Mesendoderm (in vitro differentiated cells): ENCODE measurements at regions not wholly inside any gene's neighbourhood (a gene's known extent, or its start where the extent isn't known, plus 50 kb on each side); places are given as distances from the start of the nearest gene placed in this dataset.

Source experiments
- DNase-seq: peaks from one replicate; pipeline ENCODE4 v3.0.0; 2013
- H2AK5ac ChIP-seq: 2 replicates; pipeline ENCODE4 v1.6.1; 2013; ENCODE audit warnings: low read length, inconsistent platforms
- H2BK120ac ChIP-seq: 2 replicates; pipeline ENCODE4 v1.6.1; 2013; ENCODE audit warnings: low read depth, mild to moderate bottlenecking, low read length, moderate library complexity, mixed read lengths
- H2BK15ac ChIP-seq: replicated peaks from 2 replicates; pipeline ENCODE4 v1.6.1; 2013; ENCODE audit warnings: low read depth, mild to moderate bottlenecking, moderate library complexity
- H2BK5ac ChIP-seq: 2 replicates; pipeline ENCODE4 v1.6.1; 2013; ENCODE audit warnings: low read length, inconsistent platforms
- H3K18ac ChIP-seq: 2 replicates; pipeline ENCODE4 v1.6.1; 2013; ENCODE audit warnings: mild to moderate bottlenecking, low read length, mixed read lengths
- H3K23ac ChIP-seq: one replicate; pipeline ENCODE4 v1.6.1; 2013; ENCODE audit warnings: low read length
- H3K27ac ChIP-seq: 2 replicates; pipeline ENCODE4 v1.5.1; 2013; ENCODE audit warnings: low read depth, mild to moderate bottlenecking, inconsistent platforms, low read length, moderate library complexity
- H3K27me3 ChIP-seq: 2 replicates; pipeline ENCODE4 v1.6.1; 2013; ENCODE audit warnings: low read length, control low read depth, mild to moderate bottlenecking, inconsistent platforms; ENCODE audit not compliant: insufficient read depth, poor library complexity
- H3K36me3 ChIP-seq: 2 replicates; pipeline ENCODE4 v1.6.1; 2013; ENCODE audit warnings: low read length, inconsistent platforms; ENCODE audit not compliant: control insufficient read depth, insufficient read depth
- H3K4ac ChIP-seq: one replicate; pipeline ENCODE4 v1.6.1; 2013; ENCODE audit warnings: low read depth, mild to moderate bottlenecking, low read length, moderate library complexity
- H3K4me1 ChIP-seq: 2 replicates; pipeline ENCODE4 v1.6.1; 2013; ENCODE audit warnings: low read depth, low read length, inconsistent platforms; ENCODE audit not compliant: control insufficient read depth
- H3K4me2 ChIP-seq: 2 replicates; pipeline ENCODE4 v1.6.1; 2013; ENCODE audit warnings: low read length
- H3K4me3 ChIP-seq: 2 replicates; pipeline ENCODE4 v1.5.1; 2013; ENCODE audit warnings: mild to moderate bottlenecking, low read length
- H3K56ac ChIP-seq: one replicate; pipeline ENCODE4 v1.6.1; 2013; ENCODE audit warnings: low read length
- H3K79me1 ChIP-seq: 2 replicates; pipeline ENCODE4 v1.6.1; 2013; ENCODE audit warnings: low read length, inconsistent platforms
- H3K79me2 ChIP-seq: 2 replicates; pipeline ENCODE4 v1.6.1; 2013; ENCODE audit warnings: mild to moderate bottlenecking, low read length; ENCODE audit not compliant: control insufficient read depth, insufficient read depth
- H3K9ac ChIP-seq: 2 replicates; pipeline ENCODE4 v1.6.1; 2013; ENCODE audit warnings: low read length, inconsistent platforms
- H4K5ac ChIP-seq: one replicate; pipeline ENCODE4 v1.6.1; 2013; ENCODE audit warnings: low read length
- H4K8ac ChIP-seq: one replicate; pipeline ENCODE4 v1.6.1; 2013; ENCODE audit warnings: low read depth, mild to moderate bottlenecking, control low read depth, low read length, moderate library complexity
- WGBS: extraction: QIAGEN DNeasy Blood & Tissue Kit; methylation state at CpG from one replicate; pipeline ENCODE4 v1.1.7; 2013; ENCODE audit warnings: low lambda C conversion rate, missing lambda C conversion rate; ENCODE audit not compliant: insufficient coverage; ENCODE audit errors: extremely low coverage; 5-methylcytosine and 5-hydroxymethylcytosine counted together

- H3K4me1 ChIP-seq, result no peaks in the 10 kb centered on the region
- H3K36me3 ChIP-seq, result no peaks in the 10 kb centered on the region
- WGBS, result no CpG with 5 or more reads among the region's 3 CpGs
These were observed 353.5 kb downstream of the ENC1 start for GRCh38 chr5:74286734-74287695.

GRCh38 chr5:74285675-74286280, 354.8 kb downstream of the ENC1 start:
- Histone ChIP-seq H3K4me3 (no peak overlapping the region), H2BK120ac (no peak overlapping the region), H2AK5ac (no peak overlapping the region), H3K4me2 (no peak overlapping the region), H3K18ac (no peak overlapping the region), H3K9ac (no peak overlapping the region), H3K56ac (no peak overlapping the region), H3K4ac (no peak overlapping the region), H3K79me2 (no peaks in the 10 kb centered on the region), H3K79me1 (no peaks in the 10 kb centered on the region), H4K8ac (no peak overlapping the region), H3K4me1 (no peaks in the 10 kb centered on the region), H2BK5ac (no peak overlapping the region), H3K36me3 (no peaks in the 10 kb centered on the region), H2BK15ac (no peak overlapping the region), H3K23ac (no peak overlapping the region), H4K5ac (no peak overlapping the region), H3K27me3 (no peaks in the 10 kb centered on the region), H3K27ac (no peak overlapping the region)
- no CpG with 5 or more reads among the region's 5 CpGs for whole genome bisulfite sequencing
- no peak for DNase-seq

More at GRCh38 chr5:74286734-74287695, 353.5 kb downstream of the ENC1 start:
- no peaks in the 10 kb centered on the region for H3K79me1 ChIP-seq
- H4K8ac ChIP-seq, result no peak overlapping the region
- DNase-seq, result no peak
- no peak overlapping the region for H3K27ac ChIP-seq
- H3K4me3 ChIP-seq, result no peak overlapping the region
- no peak overlapping the region for H3K9ac ChIP-seq
- H2BK15ac ChIP-seq, result no peak overlapping the region
- no peak overlapping the region for H4K5ac ChIP-seq
- no peak overlapping the region for H2AK5ac ChIP-seq
- H2BK5ac ChIP-seq, result no peak overlapping the region
- no peak overlapping the region for H3K18ac ChIP-seq
- H3K56ac ChIP-seq, result no peak overlapping the region
- H2BK120ac ChIP-seq, result no peak overlapping the region
- H3K79me2 ChIP-seq, result no peaks in the 10 kb centered on the region
- no peaks in the 10 kb centered on the region for H3K27me3 ChIP-seq
- H3K4me2 ChIP-seq, result no peak overlapping the region
- no peak overlapping the region for H3K23ac ChIP-seq
- no peak overlapping the region for H3K4ac ChIP-seq

- no peak overlapping the region for H2AK5ac ChIP-seq
- no peak overlapping the region for H3K4me2 ChIP-seq
- no peak overlapping the region for H3K23ac ChIP-seq
- H3K79me2 ChIP-seq, result no peaks in the 10 kb centered on the region
- H3K27ac ChIP-seq, result no peak overlapping the region
- no peak overlapping the region for H3K4ac ChIP-seq
- H2BK5ac ChIP-seq, result no peak overlapping the region
- H3K18ac ChIP-seq, result no peak overlapping the region
- no peak overlapping the region for H4K8ac ChIP-seq
- H3K56ac ChIP-seq, result no peak overlapping the region
- no peaks in the 10 kb centered on the region for H3K36me3 ChIP-seq
- H3K4me3 ChIP-seq, result no peak overlapping the region
- no peaks in the 10 kb centered on the region for H3K79me1 ChIP-seq
- no peaks in the 10 kb centered on the region for H3K27me3 ChIP-seq
- WGBS, result no CpG with 5 or more reads among the region's 5 CpGs
- H3K9ac ChIP-seq, result no peak overlapping the region
- no peak overlapping the region for H4K5ac ChIP-seq
- no peak overlapping the region for H2BK120ac ChIP-seq
- DNase-seq, result no peak
- H2BK15ac ChIP-seq, result no peak overlapping the region
- H3K4me1 ChIP-seq, result no peaks in the 10 kb centered on the region
These were observed 358.0 kb downstream of the ENC1 start for GRCh38 chr5:74282490-74282889.

- Histone ChIP-seq H3K27ac (no peak overlapping the region), H3K36me3 (no peaks in the 10 kb centered on the region), H4K5ac (no peak overlapping the region), H3K27me3 (no peaks in the 10 kb centered on the region), H3K4me3 (no peak overlapping the region), H2AK5ac (no peak overlapping the region), H2BK15ac (no peak overlapping the region), H3K23ac (peak overlapping the region; percentile 9), H2BK5ac (no peak overlapping the region), H3K4ac (no peak overlapping the region), H4K8ac (no peak overlapping the region), H3K79me1 (no peaks in the 10 kb centered on the region), H3K56ac (no peak overlapping the region), H3K4me2 (no peak overlapping the region), H2BK120ac (no peak overlapping the region), H3K18ac (no peak overlapping the region), H3K4me1 (no peaks in the 10 kb centered on the region), H3K79me2 (no peaks in the 10 kb centered on the region), H3K9ac (no peak overlapping the region)
- no CpG with 5 or more reads among the region's 6 CpGs for WGBS
- peak; percentile 31 for DNase-seq
These were observed 359.4 kb downstream of the ENC1 start for GRCh38 chr5:74281166-74281565.

- Histone ChIP-seq H3K36me3 (no peaks in the 10 kb centered on the region), H3K79me2 (no peaks in the 10 kb centered on the region), H3K18ac (no peak overlapping the region), H4K5ac (no peak overlapping the region), H3K23ac (no peak overlapping the region), H3K4ac (no peak overlapping the region), H2BK15ac (no peak overlapping the region), H3K9ac (no peak overlapping the region), H2AK5ac (no peak overlapping the region), H3K4me2 (no peak overlapping the region), H3K27me3 (no peaks in the 10 kb centered on the region), H2BK120ac (no peak overlapping the region), H3K56ac (no peak overlapping the region), H4K8ac (no peak overlapping the region), H3K27ac (no peak overlapping the region), H3K4me3 (no peak overlapping the region), H3K79me1 (no peaks in the 10 kb centered on the region), H2BK5ac (no peak overlapping the region), H3K4me1 (no peaks in the 10 kb centered on the region)
- DNase-seq, result no peak
- no CpG with 5 or more reads among the region's 1 CpG for WGBS
These were observed 360.2 kb downstream of the ENC1 start for GRCh38 chr5:74280306-74280705.
